ENCODE measurements at regions not wholly inside any gene's neighbourhood (a gene's known extent, or its start where the extent isn't known, plus 50 kb on each side); places are given as distances from the start of the nearest gene placed in this dataset.
A peak's percentile ranks its signal among the peaks of the same experiment; 100 is the strongest.

DNA sequence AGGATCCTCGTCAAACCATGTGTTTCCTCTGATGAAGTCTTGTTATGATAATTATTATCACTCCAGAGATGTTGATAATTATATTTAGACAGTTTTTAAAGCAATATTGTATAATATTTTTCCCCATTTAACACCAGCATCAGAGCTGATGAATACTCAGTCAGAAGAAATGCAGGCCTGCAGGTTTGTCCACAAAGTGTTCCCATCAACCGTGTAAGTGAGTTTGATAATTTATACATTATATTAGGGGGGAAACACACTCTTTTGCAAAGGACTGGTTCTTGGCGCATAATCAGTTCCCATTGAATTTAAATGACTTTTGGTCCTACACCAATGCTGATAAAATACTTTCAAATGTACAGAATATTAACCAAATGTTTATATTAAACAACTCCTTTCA is 454.8 kb downstream of the TOX3 start:
- no peak overlapping the region for H3K27ac Mint-ChIP-seq
- H3K27me3 Mint-ChIP-seq (ENCODE audit: insufficient read depth): peaks cover 2% of the 10 kb centered on the region; the same call in 1 of the 2 replicates
- H3K4me1 Mint-ChIP-seq (ENCODE audit: low read depth): no peaks in the 10 kb centered on the region
- H3K9me3 Mint-ChIP-seq: peaks cover 24% of the 10 kb centered on the region
- H3K4me3 Mint-ChIP-seq: no peak overlapping the region
- H3K36me3 Mint-ChIP-seq (ENCODE audit: low read depth): no peaks in the 10 kb centered on the region
- TF ChIP-seq, protein P1, sequence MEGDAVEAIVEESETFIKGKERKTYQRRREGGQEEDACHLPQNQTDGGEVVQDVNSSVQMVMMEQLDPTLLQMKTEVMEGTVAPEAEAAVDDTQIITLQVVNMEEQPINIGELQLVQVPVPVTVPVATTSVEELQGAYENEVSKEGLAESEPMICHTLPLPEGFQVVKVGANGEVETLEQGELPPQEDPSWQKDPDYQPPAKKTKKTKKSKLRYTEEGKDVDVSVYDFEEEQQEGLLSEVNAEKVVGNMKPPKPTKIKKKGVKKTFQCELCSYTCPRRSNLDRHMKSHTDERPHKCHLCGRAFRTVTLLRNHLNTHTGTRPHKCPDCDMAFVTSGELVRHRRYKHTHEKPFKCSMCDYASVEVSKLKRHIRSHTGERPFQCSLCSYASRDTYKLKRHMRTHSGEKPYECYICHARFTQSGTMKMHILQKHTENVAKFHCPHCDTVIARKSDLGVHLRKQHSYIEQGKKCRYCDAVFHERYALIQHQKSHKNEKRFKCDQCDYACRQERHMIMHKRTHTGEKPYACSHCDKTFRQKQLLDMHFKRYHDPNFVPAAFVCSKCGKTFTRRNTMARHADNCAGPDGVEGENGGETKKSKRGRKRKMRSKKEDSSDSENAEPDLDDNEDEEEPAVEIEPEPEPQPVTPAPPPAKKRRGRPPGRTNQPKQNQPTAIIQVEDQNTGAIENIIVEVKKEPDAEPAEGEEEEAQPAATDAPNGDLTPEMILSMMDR (IDR thresholded peaks at IDR 0.05): no peak
- no peak for DNase-seq

DNA sequence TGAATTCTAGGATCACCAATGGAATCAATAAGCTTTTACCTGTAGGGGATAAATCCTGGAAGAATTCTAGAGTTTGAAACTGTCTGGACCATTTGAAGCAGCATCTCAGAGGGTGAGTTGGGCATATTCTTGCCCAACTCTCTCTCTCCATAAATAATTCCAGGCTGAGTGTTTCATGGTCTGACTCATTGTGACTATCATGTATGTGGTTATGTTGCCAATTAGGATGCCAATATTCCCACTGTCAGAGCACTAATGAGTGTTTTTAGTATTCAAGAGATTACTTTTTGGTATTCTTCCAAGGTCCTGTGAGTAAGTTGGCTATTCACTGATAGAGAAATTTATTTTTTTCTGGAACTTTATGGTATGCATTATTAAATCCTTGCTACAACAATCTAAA is 456.9 kb downstream of the TOX3 start:
- DNase-seq: peak; percentile 68
- TF ChIP-seq, protein P1 (IDR thresholded peaks at IDR 0.05): no peak
- no peaks in the 10 kb centered on the region for H3K36me3 Mint-ChIP-seq (ENCODE audit: low read depth)
- no peaks in the 10 kb centered on the region for H3K4me1 Mint-ChIP-seq (ENCODE audit: low read depth)
- H3K4me3 Mint-ChIP-seq: no peak overlapping the region
- peaks cover 27% of the 10 kb centered on the region for H3K9me3 Mint-ChIP-seq
- no peaks in the 10 kb centered on the region for H3K27me3 Mint-ChIP-seq (ENCODE audit: insufficient read depth)
- no peak overlapping the region for H3K27ac Mint-ChIP-seq

DNA sequence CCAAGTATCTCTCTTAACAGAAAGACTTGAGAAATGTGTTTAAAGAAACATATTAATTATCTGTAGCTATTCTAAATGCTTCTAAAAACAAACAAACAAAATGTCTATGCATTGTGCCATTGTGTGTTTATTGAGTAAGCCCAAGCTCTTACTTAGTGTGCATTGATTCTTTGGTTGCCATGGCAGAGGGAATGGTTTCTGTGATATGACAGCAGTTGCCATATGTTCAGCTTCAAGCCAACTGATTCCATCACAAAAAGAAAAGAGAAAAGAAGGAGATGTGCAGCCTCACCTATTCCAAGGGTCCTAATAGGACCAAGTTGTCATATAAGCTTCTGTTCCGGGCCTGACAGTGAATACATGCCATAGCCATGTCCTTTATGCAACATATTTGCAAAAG is 457.5 kb downstream of the TOX3 start:
- Mint-ChIP-seq H3K9me3 (peaks cover 24% of the 10 kb centered on the region), H3K27ac (no peak overlapping the region), H3K4me1 (ENCODE audit: low read depth) (no peaks in the 10 kb centered on the region), H3K36me3 (ENCODE audit: low read depth) (no peaks in the 10 kb centered on the region), H3K4me3 (no peak overlapping the region), H3K27me3 (ENCODE audit: insufficient read depth) (no peaks in the 10 kb centered on the region)
- no peak for DNase-seq
- TF ChIP-seq, protein P1 (IDR thresholded peaks at IDR 0.05): no peak

DNA sequence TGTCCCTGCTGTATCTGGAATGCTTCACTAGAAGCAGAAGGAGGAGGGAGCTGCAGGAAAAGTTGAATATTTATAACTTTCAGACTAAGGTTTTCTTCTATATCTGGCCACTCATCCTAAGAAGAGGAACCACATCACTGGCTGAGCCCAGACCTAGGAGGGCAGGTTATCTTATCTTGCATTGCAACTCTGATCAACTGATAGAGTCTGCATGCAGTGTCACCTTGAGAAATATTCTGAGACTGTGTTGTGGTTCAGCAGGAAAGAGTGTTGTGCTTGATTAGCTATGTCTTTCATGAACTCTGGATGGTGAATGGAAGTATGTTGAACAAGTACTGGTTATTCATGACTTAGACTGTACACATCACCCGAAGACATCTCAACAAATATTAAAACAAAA is 460.0 kb downstream of the TOX3 start:
- Mint-ChIP-seq H3K36me3 (ENCODE audit: low read depth) (no peaks in the 10 kb centered on the region), H3K4me1 (ENCODE audit: low read depth) (no peaks in the 10 kb centered on the region), H3K27ac (no peak overlapping the region), H3K27me3 (ENCODE audit: insufficient read depth) (no peaks in the 10 kb centered on the region), H3K4me3 (no peak overlapping the region), H3K9me3 (peaks cover 20% of the 10 kb centered on the region)
- no peak for DNase-seq
- TF ChIP-seq, protein P1 (IDR thresholded peaks at IDR 0.05): no peak

DNA sequence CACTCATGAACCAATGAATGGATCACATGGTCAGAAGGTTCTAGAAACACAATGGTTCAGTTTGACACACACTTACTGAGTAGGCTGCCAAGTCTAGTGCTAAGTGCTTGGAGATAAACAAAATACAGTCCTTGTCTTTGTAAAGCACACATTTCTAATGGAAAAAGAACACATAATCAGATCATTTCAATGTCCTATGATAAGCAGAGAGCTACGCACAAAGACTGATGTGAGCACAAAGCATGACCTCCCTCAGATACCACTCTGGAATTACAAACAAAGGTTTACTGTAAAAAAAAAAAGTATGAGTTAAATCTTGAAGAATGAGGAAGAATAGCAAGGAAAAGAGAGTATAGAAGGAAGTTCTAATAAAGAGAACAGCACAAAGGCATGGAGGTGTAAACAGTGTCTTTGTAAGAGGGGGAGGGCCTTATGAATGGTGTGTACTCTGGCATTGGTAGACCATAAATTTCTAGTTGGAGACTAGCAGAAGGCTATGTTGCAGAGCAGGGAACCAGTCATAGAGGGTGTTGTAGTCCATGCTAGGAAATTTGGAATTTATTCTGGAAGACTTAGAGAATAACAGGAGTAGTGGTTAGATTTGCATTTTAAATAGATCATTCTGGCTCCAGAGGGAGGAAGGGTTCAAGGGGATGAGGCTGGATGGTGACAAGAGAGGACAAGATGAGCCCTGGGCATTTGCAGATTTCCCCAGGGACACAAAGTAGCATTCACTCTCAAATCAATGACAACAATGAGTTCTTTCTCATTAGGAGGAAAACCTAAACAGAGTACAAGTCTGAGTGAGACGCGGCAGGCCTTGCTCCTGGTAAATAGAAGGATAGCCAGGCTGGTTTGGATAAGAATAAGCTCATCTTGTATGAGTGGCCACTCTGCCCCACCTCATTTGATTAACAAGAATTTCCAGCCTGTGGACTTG is 468.0 kb downstream of the TOX3 start:
- TF ChIP-seq, protein P1 (IDR thresholded peaks at IDR 0.05): no peak
- Mint-ChIP-seq H3K36me3 (ENCODE audit: low read depth) (no peaks in the 10 kb centered on the region), H3K4me3 (no peak overlapping the region), H3K27me3 (ENCODE audit: insufficient read depth) (no peaks in the 10 kb centered on the region), H3K4me1 (ENCODE audit: low read depth) (no peaks in the 10 kb centered on the region), H3K9me3 (peaks cover 38% of the 10 kb centered on the region), H3K27ac (no peak overlapping the region)
- DNase-seq: no peak

Data from HFFc6 (cell line).